ENCODE measurements at regions not wholly inside any gene's neighbourhood (a gene's known extent, or its start where the extent isn't known, plus 50 kb on each side); places are given as distances from the start of the nearest gene placed in this dataset.

DNA sequence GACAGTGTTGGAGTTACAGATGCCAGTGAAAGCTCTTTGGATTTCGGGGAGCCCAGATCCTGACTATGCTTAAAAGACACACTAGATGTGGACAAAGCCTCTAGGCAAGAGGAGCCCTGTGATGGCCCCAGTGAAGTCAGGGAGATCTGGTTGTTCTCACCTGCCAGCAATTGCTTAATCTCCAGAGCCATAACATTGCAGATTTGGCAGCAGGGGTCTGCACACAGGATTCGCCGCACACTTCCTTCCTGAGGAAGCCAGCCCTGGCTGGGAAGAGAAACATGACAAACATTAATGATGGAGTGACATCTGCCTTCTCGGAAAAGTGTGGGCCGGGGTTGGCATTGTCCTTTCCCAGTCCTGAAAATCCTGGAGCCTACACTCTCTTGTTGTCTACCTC is 65.2 kb upstream of the PHF24 start:
- TF ChIP-seq CTCF (IDR thresholded peaks at IDR 0.05) (no peak), ZFX (IDR thresholded peaks at IDR 0.05; ENCODE audit: borderline replicate concordance) (no peak)
